Astrocyte (in vitro differentiated cells and primary cell): ENCODE measurements at regions not wholly inside any gene's neighbourhood (a gene's known extent, or its start where the extent isn't known, plus 50 kb on each side); places are given as distances from the start of the nearest gene placed in this dataset.
"Not testable (repeated sequence)": the region's sequence is repeated elsewhere in the genome, so short reads cannot be mapped to it uniquely, and the experiment has no call there.

ENCODE experiments used
- DNase-seq: peaks from one replicate; pipeline ENCODE4 v3.0.0-alpha.2; 2010; ENCODE audit warnings: low read depth
- FAIRE-seq: peaks from 2 replicates; lab custom pipeline; 2011; peaks lifted over from hg19 to GRCh38; lab: Jason Lieb, UNC
- H2AFZ ChIP-seq: 2 replicates; pipeline ENCODE4 v1.6.0; 2012; ENCODE audit warnings: low read depth, low read length, inconsistent platforms
- H3K27ac ChIP-seq: 2 replicates; pipeline ENCODE4 v1.5.1; 2011; ENCODE audit warnings: low read depth, low read length, inconsistent platforms
- H3K27me3 ChIP-seq: 2 replicates; pipeline ENCODE4 v1.6.0; 2011; ENCODE audit warnings: low read length, inconsistent platforms; ENCODE audit not compliant: insufficient read depth
- H3K36me3 ChIP-seq: 2 replicates; pipeline ENCODE4 v1.5.1; 2011; ENCODE audit warnings: low read length, inconsistent platforms; ENCODE audit not compliant: insufficient read depth
- H3K4me1 ChIP-seq: 2 replicates; pipeline ENCODE4 v1.5.1; 2011; ENCODE audit warnings: low read length, inconsistent platforms; ENCODE audit not compliant: insufficient read depth
- H3K4me2 ChIP-seq: 2 replicates; pipeline ENCODE4 v1.6.0; 2012; ENCODE audit warnings: low read length, inconsistent platforms
- H3K4me3 ChIP-seq: 2 replicates; pipeline ENCODE4 v1.5.1; 2011; ENCODE audit warnings: low read depth, mild to moderate bottlenecking, low read length, inconsistent platforms; ENCODE audit not compliant: insufficient read depth
- H3K79me2 ChIP-seq: 2 replicates; pipeline ENCODE4 v1.6.0; 2012; ENCODE audit warnings: mild to moderate bottlenecking, low read length, inconsistent platforms; ENCODE audit not compliant: insufficient read depth
- H3K9ac ChIP-seq: 2 replicates; pipeline ENCODE4 v1.6.0; 2012; ENCODE audit warnings: mild to moderate bottlenecking, low read length, inconsistent platforms
- H3K9me3 ChIP-seq: 2 replicates; pipeline ENCODE4 v1.5.1; 2012; ENCODE audit warnings: low read depth, mild to moderate bottlenecking, low read length, inconsistent platforms; ENCODE audit not compliant: insufficient read depth
- H4K20me1 ChIP-seq: 2 replicates; pipeline ENCODE4 v1.6.0; 2012; ENCODE audit warnings: low read length, inconsistent platforms; ENCODE audit not compliant: insufficient read depth
- H3K27ac Mint-ChIP-seq: one replicate; pipeline ENCODE4 v1.8.0; 2021; ENCODE audit warnings: mild to moderate bottlenecking, mixed read lengths; ENCODE audit not compliant: unreplicated experiment
- H3K27me3 Mint-ChIP-seq: one replicate; pipeline ENCODE4 v1.8.0; 2021; ENCODE audit warnings: low read depth, mixed read lengths; ENCODE audit not compliant: unreplicated experiment
- H3K36me3 Mint-ChIP-seq: one replicate; pipeline ENCODE4 v1.8.0; 2021; ENCODE audit warnings: low read depth, mixed read lengths; ENCODE audit not compliant: unreplicated experiment
- H3K4me1 Mint-ChIP-seq: one replicate; pipeline ENCODE4 v1.8.0; 2021; ENCODE audit warnings: low read depth, mixed read lengths; ENCODE audit not compliant: unreplicated experiment
- H3K4me3 Mint-ChIP-seq: one replicate; pipeline ENCODE4 v1.8.0; 2021; ENCODE audit warnings: mild to moderate bottlenecking, moderate library complexity, mixed read lengths; ENCODE audit not compliant: unreplicated experiment
- H3K9me3 Mint-ChIP-seq: one replicate; pipeline ENCODE4 v1.8.0; 2021; ENCODE audit warnings: mild to moderate bottlenecking, mixed read lengths; ENCODE audit not compliant: unreplicated experiment
- CTCF ChIP-seq: IDR thresholded peaks from 2 replicates; pipeline ENCODE4 v1.5.1; 2011; ENCODE audit warnings: low read depth, mild to moderate bottlenecking, inconsistent platforms, low read length, moderate library complexity; ENCODE audit not compliant: insufficient read depth
- EZH2 ChIP-seq: IDR thresholded peaks from 2 replicates; pipeline ENCODE4 v1.6.1; 2012; ENCODE audit warnings: mild to moderate bottlenecking, low read length, inconsistent platforms; ENCODE audit not compliant: insufficient read depth

DNA sequence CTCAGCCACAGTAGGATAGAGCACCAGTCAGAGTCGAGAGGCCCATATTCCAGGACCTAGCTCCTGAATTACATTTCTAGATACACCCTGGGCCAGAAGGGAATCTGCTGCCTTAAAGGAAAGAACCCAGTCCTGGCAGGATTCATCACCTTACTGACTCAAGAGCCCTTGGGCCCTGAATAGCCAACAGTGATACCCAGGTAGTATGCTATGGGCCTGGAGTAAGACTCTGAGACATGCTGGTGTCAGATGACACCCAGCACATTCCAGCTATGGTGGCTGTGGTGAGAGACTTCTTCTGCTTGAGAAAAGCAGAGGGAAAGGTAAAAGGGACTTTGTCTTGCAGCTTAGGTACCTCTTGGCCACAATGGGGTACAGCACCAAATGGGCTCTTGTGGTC is 192.5 kb downstream of the MSX2 start:
- not testable (repeated sequence) for H2AFZ ChIP-seq, H3K27me3 ChIP-seq, H3K4me3 ChIP-seq, H3K27me3 Mint-ChIP-seq, H3K4me3 Mint-ChIP-seq, H3K36me3 ChIP-seq, H3K36me3 Mint-ChIP-seq, H3K9ac ChIP-seq, H3K9me3 Mint-ChIP-seq, H3K27ac ChIP-seq, H3K9me3 ChIP-seq, H3K79me2 ChIP-seq, H3K4me1 Mint-ChIP-seq, FAIRE-seq, H3K4me1 ChIP-seq, H3K4me2 ChIP-seq, H4K20me1 ChIP-seq, H3K27ac Mint-ChIP-seq, DNase-seq

- FAIRE-seq = no peak
- Mint-ChIP-seq H3K36me3 (no peaks in the 10 kb centered on the region), H3K27ac (no peak overlapping the region), H3K4me1 (no peaks in the 10 kb centered on the region), H3K4me3 (no peak overlapping the region), H3K9me3 (peaks cover 5% of the 10 kb centered on the region), H3K27me3 (peaks cover 3% of the 10 kb centered on the region)
- DNase-seq = no peak
- Histone ChIP-seq H4K20me1 (no peaks in the 10 kb centered on the region), H2AFZ (no peak overlapping the region), H3K4me3 (no peak overlapping the region), H3K36me3 (no peaks in the 10 kb centered on the region), H3K79me2 (no peaks in the 10 kb centered on the region), H3K9ac (no peak overlapping the region), H3K4me1 (peaks cover 2% of the 10 kb centered on the region), H3K27ac (no peak overlapping the region), H3K27me3 (peaks cover 2% of the 10 kb centered on the region), H3K9me3 (no peaks in the 10 kb centered on the region), H3K4me2 (no peak overlapping the region)
- TF ChIP-seq CTCF (no peak), EZH2 (no peak)
These were observed 191.8 kb downstream of the MSX2 start for GRCh38 chr5:174916227-174916626.

- H3K4me2 ChIP-seq = no peak overlapping the region
- no peak overlapping the region for H3K4me3 ChIP-seq
- no peaks in the 10 kb centered on the region for H3K36me3 Mint-ChIP-seq
- peaks cover 2% of the 10 kb centered on the region for H3K4me1 Mint-ChIP-seq
- H3K27ac ChIP-seq = no peak overlapping the region
- H2AFZ ChIP-seq = no peak overlapping the region
- peaks cover 14% of the 10 kb centered on the region for H3K27me3 Mint-ChIP-seq
- DNase-seq (no peak), FAIRE-seq (no peak)
- no peaks in the 10 kb centered on the region for H3K4me1 ChIP-seq
- H3K4me3 Mint-ChIP-seq = no peak overlapping the region
- no peak overlapping the region for H3K9ac ChIP-seq
- H3K27ac Mint-ChIP-seq = no peak overlapping the region
- H3K79me2 ChIP-seq = no peaks in the 10 kb centered on the region
- peaks cover 6% of the 10 kb centered on the region for H3K9me3 Mint-ChIP-seq
- no peaks in the 10 kb centered on the region for H3K9me3 ChIP-seq
- H4K20me1 ChIP-seq = no peaks in the 10 kb centered on the region
- TF ChIP-seq EZH2 = no peak
- H3K27me3 ChIP-seq = peaks cover 4% of the 10 kb centered on the region
- no peaks in the 10 kb centered on the region for H3K36me3 ChIP-seq
These were observed 186.7 kb downstream of the MSX2 start for GRCh38 chr5:174911118-174911517.
